GM13977 (cell line): ENCODE measurements at regions not wholly inside any gene's neighbourhood (a gene's known extent, or its start where the extent isn't known, plus 50 kb on each side); places are given as distances from the start of the nearest gene placed in this dataset.

Source experiments
- DNase-seq: peaks from one replicate; pipeline ENCODE4 v3.0.0; 2012; ENCODE audit warnings: low spot score
- CTCF ChIP-seq: IDR thresholded peaks from 2 replicates; pipeline ENCODE4 v1.5.1; 2012; ENCODE audit warnings: mild to moderate bottlenecking, control low read depth; ENCODE audit not compliant: insufficient read depth; ENCODE audit errors: extremely low read depth, missing control alignments
- in situ Hi-C: fragments of 300-500 bp; cut with MboI; formaldehyde crosslinking; loops from one replicate; pipeline ENCODE4 v1.12.0; 2022; ENCODE audit warnings: low sequenced_read_pairs, low pct_unique_long_range_greater_than_20kb, mixed read lengths, inconsistent platforms; ENCODE audit not compliant: unreplicated experiment

- in situ Hi-C loops, result no loop called here
- TF ChIP-seq CTCF, result no peak
Observed at GRCh38 chr21:35633501-35633900, 426.8 kb downstream of the SETD4 start.

DNA sequence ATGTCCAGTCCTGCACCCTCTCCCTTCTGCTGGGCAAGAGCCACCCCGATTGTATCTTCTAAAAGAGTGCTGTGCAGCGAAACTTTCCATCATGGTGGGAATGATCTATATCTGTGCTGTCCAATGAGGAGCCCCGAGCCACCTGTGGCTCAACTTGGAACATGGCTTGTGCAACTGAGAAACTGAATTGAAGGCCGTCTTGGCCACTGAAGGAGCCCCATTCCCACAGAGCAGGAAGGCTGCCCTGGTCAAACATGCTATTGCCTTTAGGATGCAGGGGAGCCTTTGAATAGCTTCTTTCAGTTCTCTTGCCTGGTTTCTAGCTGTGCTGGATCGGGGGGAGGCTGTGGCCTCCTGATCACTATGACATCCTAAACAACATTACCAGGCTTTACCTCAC lies 427.6 kb downstream of the SETD4 start:
- TF ChIP-seq CTCF, result no peak
- in situ Hi-C loops, result no loop called here

More at GRCh38 chr21:35633501-35633900, 426.8 kb downstream of the SETD4 start:
- DNase-seq, result no peak

DNA sequence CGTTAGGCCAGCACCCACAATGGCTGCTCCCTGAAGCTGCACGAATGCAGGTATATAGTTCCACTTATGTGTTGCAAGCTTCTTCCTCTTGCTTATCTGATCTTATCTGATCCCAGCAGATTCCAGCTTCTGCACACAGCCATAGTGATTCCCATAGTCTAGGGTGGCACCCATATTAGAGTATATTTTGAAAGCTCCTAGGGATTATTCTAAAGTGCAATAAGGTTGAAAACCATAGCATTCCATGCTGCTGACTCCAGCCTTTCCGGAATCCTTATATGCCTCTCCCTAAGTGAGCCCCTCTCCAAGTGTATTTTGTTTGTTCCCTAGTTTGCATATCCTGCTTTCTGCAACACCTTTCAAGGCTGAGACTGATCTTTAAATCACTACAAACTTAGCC lies 432.0 kb downstream of the SETD4 start:
- no peak for DNase-seq
- no peak for TF ChIP-seq CTCF
- in situ Hi-C loops, result no loop called here

More for the DNA sequence above, 427.6 kb downstream of the SETD4 start:
- no peak for DNase-seq

DNA sequence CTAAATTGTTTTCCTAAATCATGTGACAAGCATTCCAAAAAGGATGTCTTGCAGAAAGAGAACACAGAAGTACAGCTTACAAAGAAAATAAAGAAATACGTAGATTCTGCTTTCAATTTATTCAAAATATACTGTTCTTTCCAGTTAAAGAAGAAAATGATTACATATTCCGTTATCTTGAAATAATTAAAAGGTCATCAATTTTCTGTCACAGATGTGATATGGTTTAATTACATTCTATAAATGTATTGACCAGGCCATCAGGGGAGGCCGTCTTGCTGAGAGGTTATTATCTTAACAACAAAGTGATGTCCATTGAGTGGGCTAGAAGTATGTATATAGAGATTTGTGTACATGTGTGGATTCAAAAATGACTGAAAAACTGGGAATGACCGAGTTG lies 432.9 kb downstream of the SETD4 start:
- TF ChIP-seq CTCF, result no peak
- no peak for DNase-seq
- in situ Hi-C loops, result no loop called here

- TF ChIP-seq CTCF, result no peak
- in situ Hi-C loops, result no loop called here
- DNase-seq, result no peak
Observed at GRCh38 chr21:35625576-35625975, 434.8 kb downstream of the SETD4 start.

- no peak for TF ChIP-seq CTCF
- in situ Hi-C loops, result no loop called here
- DNase-seq, result no peak
Observed at GRCh38 chr21:35624901-35625300, 435.4 kb downstream of the SETD4 start.

DNA sequence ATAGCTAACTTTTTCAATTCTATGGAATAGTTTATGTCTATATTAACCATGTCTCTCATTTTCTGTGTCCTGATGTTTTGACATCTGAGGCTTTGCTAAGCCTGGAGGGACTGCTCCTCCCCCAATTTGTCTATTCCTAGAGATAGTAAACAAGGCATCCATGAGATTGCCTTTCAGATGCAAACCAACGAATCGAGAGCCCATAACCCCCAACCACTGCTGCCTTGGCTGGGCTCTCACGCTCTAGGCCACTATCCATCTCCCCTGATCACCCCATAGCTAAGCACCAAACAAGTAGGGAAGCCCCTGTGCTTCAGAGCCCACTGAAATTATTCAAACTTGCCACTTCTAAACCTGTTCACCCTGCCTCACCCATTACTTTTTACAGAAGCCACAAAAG lies 437.7 kb downstream of the SETD4 start:
- DNase-seq, result no peak
- no peak for TF ChIP-seq CTCF
- in situ Hi-C loops, result no loop called here
